CD8-positive, alpha-beta memory T cell (primary cell): ENCODE measurements at regions not wholly inside any gene's neighbourhood (a gene's known extent, or its start where the extent isn't known, plus 50 kb on each side); places are given as distances from the start of the nearest gene placed in this dataset.

Source experiments
- CTCF ChIA-PET: fragments of 350-600 bp; sonication (Branson Sonifier 250); formaldehyde crosslinking; loops from one replicate; lab custom pipeline; 2021; ENCODE audit warnings: antibody characterized with exemption; lab: Charles Lee
- POLR2A ChIA-PET: fragments of 350-600 bp; sonication (Branson Sonifier 250); formaldehyde crosslinking; loops from one replicate; lab custom pipeline; 2021; ENCODE audit warnings: antibody characterized with exemption; lab: Charles Lee
- DNase-seq, 5 donors: peaks; one replicate each; pipeline versions ENCODE4 v3.0.0 to v3.0.0-alpha.2; 2020 to 2022; ENCODE audit warnings: mixed read lengths in 1 of 5
- H3K27ac ChIP-seq: one replicate; pipeline ENCODE4 v1.7.0; 2013; ENCODE audit warnings: low read depth, mild to moderate bottlenecking, low read length, moderate library complexity
- H3K27me3 ChIP-seq: 2 replicates; pipeline ENCODE4 v1.7.0; 2013; ENCODE audit warnings: low read length, mild to moderate bottlenecking; ENCODE audit not compliant: insufficient read depth, poor library complexity, severe bottlenecking
- H3K36me3 ChIP-seq: 2 replicates; pipeline ENCODE4 v1.7.0; 2013; ENCODE audit warnings: mild to moderate bottlenecking, low read length, moderate library complexity; ENCODE audit not compliant: insufficient read depth
- H3K4me1 ChIP-seq: 2 replicates; pipeline ENCODE4 v1.7.0; 2013; ENCODE audit warnings: mild to moderate bottlenecking, low read length, moderate library complexity; ENCODE audit not compliant: insufficient read depth
- H3K4me3 ChIP-seq: 2 replicates; pipeline ENCODE4 v1.7.0; 2013; ENCODE audit warnings: mild to moderate bottlenecking, low read length
- H3K9me3 ChIP-seq: 2 replicates; pipeline ENCODE4 v1.7.0; 2013; ENCODE audit warnings: mild to moderate bottlenecking, low read length
- H3K27ac Mint-ChIP-seq, 8 donors: one replicate each; pipeline ENCODE4 v1.8.0; 2020 to 2021; ENCODE audit warnings: mixed read lengths in 8 of 8, mild to moderate bottlenecking in 6 of 8, inconsistent platforms in 3 of 8, moderate library complexity in 3 of 8
- H3K27me3 Mint-ChIP-seq, 2 donors: one replicate each; pipeline ENCODE4 v1.8.0; 2020 to 2021; ENCODE audit warnings: mixed read lengths in 2 of 2, mild to moderate bottlenecking in 1 of 2, moderate library complexity in 1 of 2
- H3K36me3 Mint-ChIP-seq, 3 donors: one replicate each; pipeline ENCODE4 v1.8.0; 2020 to 2021; ENCODE audit warnings: mixed read lengths in 3 of 3, inconsistent platforms in 1 of 3, mild to moderate bottlenecking in 1 of 3
- H3K4me1 Mint-ChIP-seq, 3 donors: one replicate each; pipeline ENCODE4 v1.8.0; 2020 to 2021; ENCODE audit warnings: mixed read lengths in 3 of 3, inconsistent platforms in 1 of 3, mild to moderate bottlenecking in 1 of 3
- H3K4me3 Mint-ChIP-seq, 7 donors: one replicate each; pipeline ENCODE4 v1.8.0; 2020 to 2021; ENCODE audit warnings: mixed read lengths in 7 of 7, mild to moderate bottlenecking in 6 of 7, moderate library complexity in 4 of 7, inconsistent platforms in 2 of 7
- H3K9me3 Mint-ChIP-seq, 5 donors: one replicate each; pipeline ENCODE4 v1.8.0; 2020 to 2022; ENCODE audit warnings: mixed read lengths in 5 of 5, mild to moderate bottlenecking in 3 of 5, moderate library complexity in 2 of 5, inconsistent platforms in 1 of 5

- ChIA-PET POLR2A (no interaction called here), CTCF (no interaction called here)
- Mint-ChIP-seq H3K27ac (no peak overlapping the region), H3K4me3 (no peak overlapping the region), H3K9me3 (peaks cover 5 to 24% (median 11%) of the 10 kb centered on the region in 5 donors), H3K27me3 (no peaks in the 10 kb centered on the region), H3K36me3 (no peaks in the 10 kb centered on the region), H3K4me1 (no peaks in the 10 kb centered on the region)
- Histone ChIP-seq H3K27me3 (no peaks in the 10 kb centered on the region), H3K9me3 (no peaks in the 10 kb centered on the region), H3K27ac (no peak overlapping the region), H3K36me3 (no peaks in the 10 kb centered on the region), H3K4me1 (no peaks in the 10 kb centered on the region), H3K4me3 (no peak overlapping the region)
- DNase-seq = no peak
These were observed 284.5 kb upstream of the PCDH20 start for GRCh38 chr13:61700181-61700580.

- POLR2A ChIA-PET = no interaction called here
- no peaks in the 10 kb centered on the region for H3K27me3 Mint-ChIP-seq
- no peaks in the 10 kb centered on the region for H3K36me3 Mint-ChIP-seq
- Histone ChIP-seq H3K36me3 (no peaks in the 10 kb centered on the region), H3K27ac (no peak overlapping the region), H3K4me1 (no peaks in the 10 kb centered on the region), H3K27me3 (no peaks in the 10 kb centered on the region), H3K4me3 (no peak overlapping the region), H3K9me3 (no peaks in the 10 kb centered on the region)
- H3K4me3 Mint-ChIP-seq = no peak overlapping the region
- no peaks in the 10 kb centered on the region for H3K4me1 Mint-ChIP-seq
- DNase-seq = no peak
- CTCF ChIA-PET = interaction anchor here (1.1 kb wide), 1 partner anchor 33 kb away, joined by 3 read pairs; no protein-coding TSS in a partner anchor
- H3K27ac Mint-ChIP-seq = no peak overlapping the region
- H3K9me3 Mint-ChIP-seq = peaks cover 0 to 31% (median 4%) of the 10 kb centered on the region in 5 donors
These were observed 281.0 kb upstream of the PCDH20 start for GRCh38 chr13:61696676-61697075.

GRCh38 chr13:61695147-61695546 is 279.5 kb upstream of the PCDH20 start:
- Mint-ChIP-seq H3K4me3 (no peak overlapping the region), H3K27me3 (no peaks in the 10 kb centered on the region), H3K36me3 (no peaks in the 10 kb centered on the region), H3K9me3 (peaks cover 0 to 28% (median 0%) of the 10 kb centered on the region in 5 donors), H3K4me1 (no peaks in the 10 kb centered on the region), H3K27ac (no peak overlapping the region)
- Histone ChIP-seq H3K4me1 (no peaks in the 10 kb centered on the region), H3K27ac (no peak overlapping the region), H3K36me3 (no peaks in the 10 kb centered on the region), H3K4me3 (no peak overlapping the region), H3K9me3 (no peaks in the 10 kb centered on the region), H3K27me3 (no peaks in the 10 kb centered on the region)
- ChIA-PET POLR2A (no interaction called here), CTCF (no interaction called here)
- DNase-seq = no peak

- Histone ChIP-seq H3K27me3 (no peaks in the 10 kb centered on the region), H3K9me3 (no peaks in the 10 kb centered on the region), H3K27ac (no peak overlapping the region), H3K4me3 (no peak overlapping the region), H3K4me1 (no peaks in the 10 kb centered on the region), H3K36me3 (no peaks in the 10 kb centered on the region)
- H3K27ac Mint-ChIP-seq = no peak overlapping the region
- no peak overlapping the region for H3K4me3 Mint-ChIP-seq
- no peak for DNase-seq
- ChIA-PET POLR2A (no interaction called here), CTCF (no interaction called here)
- peaks cover 0 to 33% (median 4%) of the 10 kb centered on the region in 5 donors for H3K9me3 Mint-ChIP-seq
- no peaks in the 10 kb centered on the region for H3K36me3 Mint-ChIP-seq
- no peaks in the 10 kb centered on the region for H3K27me3 Mint-ChIP-seq
- H3K4me1 Mint-ChIP-seq = no peaks in the 10 kb centered on the region
These were observed 277.0 kb upstream of the PCDH20 start for GRCh38 chr13:61692691-61693090.

GRCh38 chr13:61685682-61686012 is 270.0 kb upstream of the PCDH20 start:
- Histone ChIP-seq H3K27me3 (no peaks in the 10 kb centered on the region), H3K4me1 (no peaks in the 10 kb centered on the region), H3K4me3 (no peak overlapping the region), H3K27ac (no peak overlapping the region), H3K36me3 (no peaks in the 10 kb centered on the region), H3K9me3 (no peaks in the 10 kb centered on the region)
- H3K36me3 Mint-ChIP-seq = no peaks in the 10 kb centered on the region
- peaks cover 12 to 39% (median 13%) of the 10 kb centered on the region in 5 donors for H3K9me3 Mint-ChIP-seq
- DNase-seq = no peak
- POLR2A ChIA-PET = no interaction called here
- H3K4me3 Mint-ChIP-seq = no peak overlapping the region
- no peaks in the 10 kb centered on the region for H3K27me3 Mint-ChIP-seq
- CTCF ChIA-PET = no interaction called here
- H3K27ac Mint-ChIP-seq = no peak overlapping the region
- H3K4me1 Mint-ChIP-seq = no peaks in the 10 kb centered on the region

- Histone ChIP-seq H3K27ac (no peak overlapping the region), H3K36me3 (no peaks in the 10 kb centered on the region), H3K4me1 (no peaks in the 10 kb centered on the region), H3K4me3 (no peak overlapping the region), H3K9me3 (no peaks in the 10 kb centered on the region), H3K27me3 (no peaks in the 10 kb centered on the region)
- ChIA-PET POLR2A (no interaction called here), CTCF (no interaction called here)
- H3K4me3 Mint-ChIP-seq = no peak overlapping the region
- no peak for DNase-seq
- no peaks in the 10 kb centered on the region for H3K27me3 Mint-ChIP-seq
- no peaks in the 10 kb centered on the region for H3K36me3 Mint-ChIP-seq
- H3K9me3 Mint-ChIP-seq = peaks cover 12 to 39% (median 15%) of the 10 kb centered on the region in 5 donors
- no peak overlapping the region for H3K27ac Mint-ChIP-seq
- H3K4me1 Mint-ChIP-seq = no peaks in the 10 kb centered on the region
These were observed 269.5 kb upstream of the PCDH20 start for GRCh38 chr13:61684976-61685681.

GRCh38 chr13:61672756-61673155 is 257.1 kb upstream of the PCDH20 start:
- Histone ChIP-seq H3K4me1 (no peaks in the 10 kb centered on the region), H3K27ac (no peak overlapping the region), H3K36me3 (no peaks in the 10 kb centered on the region), H3K9me3 (no peaks in the 10 kb centered on the region), H3K4me3 (no peak overlapping the region), H3K27me3 (no peaks in the 10 kb centered on the region)
- no peak overlapping the region for H3K4me3 Mint-ChIP-seq
- no peaks in the 10 kb centered on the region for H3K27me3 Mint-ChIP-seq
- H3K4me1 Mint-ChIP-seq = no peaks in the 10 kb centered on the region
- ChIA-PET POLR2A (no interaction called here), CTCF (no interaction called here)
- peaks cover 0 to 23% (median 4%) of the 10 kb centered on the region in 5 donors for H3K9me3 Mint-ChIP-seq
- DNase-seq = no peak
- H3K27ac Mint-ChIP-seq = no peak overlapping the region
- H3K36me3 Mint-ChIP-seq = no peaks in the 10 kb centered on the region

GRCh38 chr13:61670384-61671161 is 254.9 kb upstream of the PCDH20 start:
- no peaks in the 10 kb centered on the region for H3K36me3 Mint-ChIP-seq

More at GRCh38 chr13:61670384-61671161, 254.9 kb upstream of the PCDH20 start:
- no peaks in the 10 kb centered on the region for H3K36me3 ChIP-seq
- H3K27ac ChIP-seq = no peak overlapping the region
- Mint-ChIP-seq H3K9me3 (peaks cover 0 to 20% (median 4%) of the 10 kb centered on the region in 5 donors), H3K27me3 (no peaks in the 10 kb centered on the region), H3K27ac (no peak overlapping the region), H3K4me1 (no peaks in the 10 kb centered on the region), H3K4me3 (no peak overlapping the region)
- DNase-seq = no peak
- no peaks in the 10 kb centered on the region for H3K9me3 ChIP-seq
- H3K4me1 ChIP-seq = no peaks in the 10 kb centered on the region
- no peak overlapping the region for H3K4me3 ChIP-seq
- POLR2A ChIA-PET = no interaction called here
- CTCF ChIA-PET = no interaction called here
- H3K27me3 ChIP-seq = no peaks in the 10 kb centered on the region
